Neuron (in vitro differentiated cells): ENCODE measurements at regions not wholly inside any gene's neighbourhood (a gene's known extent, or its start where the extent isn't known, plus 50 kb on each side); places are given as distances from the start of the nearest gene placed in this dataset.
"Not testable (repeated sequence)": the region's sequence is repeated elsewhere in the genome, so short reads cannot be mapped to it uniquely, and the experiment has no call there.

Experiments
- H2AFZ ChIP-seq: one replicate; pipeline ENCODE4 v1.6.1; 2013; ENCODE audit warnings: low read depth, mild to moderate bottlenecking, inconsistent platforms, low read length, moderate library complexity
- H3K27me3 ChIP-seq: one replicate; pipeline ENCODE4 v1.6.1; 2013; ENCODE audit warnings: low read length; ENCODE audit not compliant: insufficient read depth
- H3K36me3 ChIP-seq: one replicate; pipeline ENCODE4 v1.6.1; 2013; ENCODE audit warnings: low read length; ENCODE audit not compliant: insufficient read depth
- H3K4me1 ChIP-seq: one replicate; pipeline ENCODE4 v1.6.1; 2013; ENCODE audit warnings: low read length; ENCODE audit not compliant: insufficient read depth
- H3K4me3 ChIP-seq: 2 replicates; pipeline ENCODE4 v1.5.1; 2013; ENCODE audit warnings: mild to moderate bottlenecking, low read length, moderate library complexity
- H3K9me3 ChIP-seq: one replicate; pipeline ENCODE4 v1.6.1; 2013; ENCODE audit warnings: low read length

- Histone ChIP-seq H2AFZ (no peak overlapping the region), H3K9me3 (no peaks in the 10 kb centered on the region), H3K36me3 (no peaks in the 10 kb centered on the region), H3K4me1 (no peaks in the 10 kb centered on the region), H3K4me3 (no peak overlapping the region), H3K27me3 (no peaks in the 10 kb centered on the region)
Measured at GRCh38 chr19:20359933-20360720, 193.1 kb downstream of the ZNF486 start.

- H3K4me3 ChIP-seq, H3K9me3 ChIP-seq, H3K36me3 ChIP-seq, H3K27me3 ChIP-seq, H2AFZ ChIP-seq, H3K4me1 ChIP-seq: not testable (repeated sequence)
Measured at GRCh38 chr19:20358841-20359465, 191.9 kb downstream of the ZNF486 start.

GRCh38 chr19:20357921-20358320 lies 190.9 kb downstream of the ZNF486 start:
- H2AFZ ChIP-seq = no peak overlapping the region
- no peaks in the 10 kb centered on the region for H3K9me3 ChIP-seq
- no peaks in the 10 kb centered on the region for H3K27me3 ChIP-seq
- no peaks in the 10 kb centered on the region for H3K4me1 ChIP-seq
- no peaks in the 10 kb centered on the region for H3K36me3 ChIP-seq
- H3K4me3 ChIP-seq = no peak overlapping the region

GRCh38 chr19:20351244-20351643 lies 184.2 kb downstream of the ZNF486 start:
- H3K9me3 ChIP-seq = no peaks in the 10 kb centered on the region
- H3K4me3 ChIP-seq = no peak overlapping the region
- H3K4me1 ChIP-seq = no peaks in the 10 kb centered on the region
- no peaks in the 10 kb centered on the region for H3K27me3 ChIP-seq
- H2AFZ ChIP-seq = no peak overlapping the region
- no peaks in the 10 kb centered on the region for H3K36me3 ChIP-seq

GRCh38 chr19:20349206-20349605 lies 182.2 kb downstream of the ZNF486 start:
- no peaks in the 10 kb centered on the region for H3K27me3 ChIP-seq
- H3K4me1 ChIP-seq = no peaks in the 10 kb centered on the region
- H3K9me3 ChIP-seq = no peaks in the 10 kb centered on the region
- no peak overlapping the region for H3K4me3 ChIP-seq
- H3K36me3 ChIP-seq = no peaks in the 10 kb centered on the region
- H2AFZ ChIP-seq = no peak overlapping the region

- Histone ChIP-seq H3K4me3 (no peak overlapping the region), H2AFZ (no peak overlapping the region), H3K36me3 (no peaks in the 10 kb centered on the region), H3K4me1 (no peaks in the 10 kb centered on the region), H3K9me3 (peaks cover 2% of the 10 kb centered on the region), H3K27me3 (no peaks in the 10 kb centered on the region)
Measured at GRCh38 chr19:20339444-20339843, 172.4 kb downstream of the ZNF486 start.

- Histone ChIP-seq H3K4me1 (no peaks in the 10 kb centered on the region), H3K27me3 (no peaks in the 10 kb centered on the region), H3K9me3 (no peaks in the 10 kb centered on the region), H3K36me3 (no peaks in the 10 kb centered on the region), H2AFZ (no peak overlapping the region), H3K4me3 (no peak overlapping the region)
Measured at GRCh38 chr19:20334760-20335159, 167.7 kb downstream of the ZNF486 start.

GRCh38 chr19:20333508-20333907 lies 166.5 kb downstream of the ZNF486 start:
- H2AFZ ChIP-seq = no peak overlapping the region
- no peak overlapping the region for H3K4me3 ChIP-seq
- no peaks in the 10 kb centered on the region for H3K36me3 ChIP-seq
- H3K9me3 ChIP-seq = no peaks in the 10 kb centered on the region
- no peaks in the 10 kb centered on the region for H3K4me1 ChIP-seq
- H3K27me3 ChIP-seq = no peaks in the 10 kb centered on the region

GRCh38 chr19:20325151-20325550 lies 158.1 kb downstream of the ZNF486 start:
- no peaks in the 10 kb centered on the region for H3K9me3 ChIP-seq
- no peaks in the 10 kb centered on the region for H3K36me3 ChIP-seq
- H3K4me3 ChIP-seq = no peak overlapping the region
- no peak overlapping the region for H2AFZ ChIP-seq
- no peaks in the 10 kb centered on the region for H3K27me3 ChIP-seq
- H3K4me1 ChIP-seq = no peaks in the 10 kb centered on the region

GRCh38 chr19:20321139-20321763 lies 154.2 kb downstream of the ZNF486 start:
- Histone ChIP-seq H3K4me3 (no peak overlapping the region), H3K27me3 (no peaks in the 10 kb centered on the region), H3K4me1 (no peaks in the 10 kb centered on the region), H3K9me3 (no peaks in the 10 kb centered on the region), H3K36me3 (no peaks in the 10 kb centered on the region), H2AFZ (no peak overlapping the region)

- H3K4me1 ChIP-seq = no peaks in the 10 kb centered on the region
- H3K27me3 ChIP-seq = no peaks in the 10 kb centered on the region
- no peak overlapping the region for H2AFZ ChIP-seq
- no peak overlapping the region for H3K4me3 ChIP-seq
- H3K36me3 ChIP-seq = no peaks in the 10 kb centered on the region
- no peaks in the 10 kb centered on the region for H3K9me3 ChIP-seq
Measured at GRCh38 chr19:20320191-20320590, 153.2 kb downstream of the ZNF486 start.

GRCh38 chr19:20318616-20319015 lies 151.6 kb downstream of the ZNF486 start:
- Histone ChIP-seq H3K4me1 (no peaks in the 10 kb centered on the region), H2AFZ (no peak overlapping the region), H3K27me3 (no peaks in the 10 kb centered on the region), H3K4me3 (no peak overlapping the region), H3K9me3 (no peaks in the 10 kb centered on the region), H3K36me3 (no peaks in the 10 kb centered on the region)

- no peaks in the 10 kb centered on the region for H3K9me3 ChIP-seq
- no peaks in the 10 kb centered on the region for H3K27me3 ChIP-seq
- H3K36me3 ChIP-seq = no peaks in the 10 kb centered on the region
- H3K4me3 ChIP-seq = no peak overlapping the region
- no peaks in the 10 kb centered on the region for H3K4me1 ChIP-seq
- H2AFZ ChIP-seq = no peak overlapping the region
Measured at GRCh38 chr19:20315543-20315942, 148.5 kb downstream of the ZNF486 start.
